ENCODE measurements at regions not wholly inside any gene's neighbourhood (a gene's known extent, or its start where the extent isn't known, plus 50 kb on each side); places are given as distances from the start of the nearest gene placed in this dataset.
A peak's percentile ranks its signal among the peaks of the same experiment; 100 is the strongest.

DNA sequence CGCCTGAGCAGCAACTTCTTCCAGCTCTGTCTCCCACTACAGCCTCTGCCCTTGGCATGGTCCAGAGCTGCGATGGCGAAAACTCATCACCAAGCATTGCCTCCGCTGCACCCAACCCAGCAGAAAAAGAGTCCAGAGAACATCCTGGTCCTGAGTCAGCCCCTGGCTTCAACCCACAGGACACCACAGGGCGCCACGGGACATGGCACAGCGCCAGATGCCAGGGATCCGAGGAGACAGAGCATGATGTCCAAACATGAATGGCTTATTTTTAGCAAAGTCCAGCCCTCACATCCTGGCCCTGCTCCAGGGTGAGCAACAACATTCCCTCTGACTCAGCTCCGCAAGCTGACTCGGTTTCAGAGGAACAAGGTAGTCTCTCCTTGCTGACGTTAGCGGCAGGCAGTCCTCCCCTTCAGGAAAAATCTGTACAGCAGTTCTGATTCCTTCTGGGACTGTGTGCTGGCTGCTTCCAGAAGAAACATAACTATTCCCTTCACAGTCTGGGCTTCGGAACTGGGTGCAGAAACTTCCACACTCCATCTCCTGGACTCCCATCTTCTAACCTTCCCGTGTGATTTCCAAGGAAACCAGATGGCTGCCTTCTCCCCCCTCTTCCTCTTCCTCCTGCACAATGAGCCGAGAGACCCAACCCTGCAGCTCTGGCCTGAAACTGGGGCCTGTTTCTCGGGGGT lies 131.3 kb downstream of the TOMM20 start (continued):
- TF ChIP-seq ZBTB17 (tag by site-specific recombination; IDR thresholded peaks at IDR 0.05) (peak; percentile 97), ZNF366 (tag by site-specific recombination; conservative IDR thresholded peaks at IDR 0.05) (peak; percentile 85; the same call in 1 of the 2 replicates), SP7 (tag by site-specific recombination; IDR thresholded peaks at IDR 0.05) (peak; percentile 93), ZFHX2 (tag by site-specific recombination; conservative IDR thresholded peaks at IDR 0.05) (peak; percentile 80), ZNF548 (tag by site-specific recombination; IDR thresholded peaks at IDR 0.05) (no peak), ZNF112 (tag by site-specific recombination; IDR thresholded peaks at IDR 0.05) (no peak), MEIS1 (CRISPR knock-in tag; IDR thresholded peaks at IDR 0.05; ENCODE audit: borderline replicate concordance) (no peak), ZNF19 (tag by site-specific recombination; IDR thresholded peaks at IDR 0.05; ENCODE audit: low read depth) (no peak), TRIM28 (IDR thresholded peaks at IDR 0.05; ENCODE audit: borderline replicate concordance, low read length) (0 out of 2 replicates have a peak, but pooled peaks have one; percentile 12), BCL11B (tag by site-specific recombination; IDR thresholded peaks at IDR 0.05; ENCODE audit: low read depth) (no peak), ZNF747 (tag by site-specific recombination; IDR thresholded peaks at IDR 0.05) (no peak), ZNF16 (tag by site-specific recombination; IDR thresholded peaks at IDR 0.05; ENCODE audit: low read depth) (no peak), KLF9 (tag by site-specific recombination; IDR thresholded peaks at IDR 0.05; ENCODE audit: low read depth) (no peak), ZNF843 (tag by site-specific recombination; IDR thresholded peaks at IDR 0.05) (peak; percentile 84), ZNF670 (tag by site-specific recombination; IDR thresholded peaks at IDR 0.05; ENCODE audit: low read depth) (no peak), ZIC2 (tag by site-specific recombination; IDR thresholded peaks at IDR 0.05) (peak; percentile 89), ZNF423 (tag by site-specific recombination; IDR thresholded peaks at IDR 0.05) (0 out of 2 replicates have a peak, but pooled peaks have one; percentile 48), ZSCAN23 (tag by site-specific recombination; IDR thresholded peaks at IDR 0.05) (no peak), ZNF777 (tag by site-specific recombination; IDR thresholded peaks at IDR 0.05; ENCODE audit: borderline replicate concordance) (no peak), ZNF324 (tag by site-specific recombination; IDR thresholded peaks at IDR 0.05) (no peak; the same call in 1 of the 2 replicates), ZNF560 (tag by site-specific recombination; IDR thresholded peaks at IDR 0.05; ENCODE audit: borderline replicate concordance) (no peak), ZNF2 (tag by site-specific recombination; IDR thresholded peaks at IDR 0.05) (peak; percentile 93), ZNF426 (tag by site-specific recombination; IDR thresholded peaks at IDR 0.05) (no peak), ZNF830 (tag by site-specific recombination; IDR thresholded peaks at IDR 0.05; ENCODE audit: low read depth) (no peak), SALL2 (tag by site-specific recombination; IDR thresholded peaks at IDR 0.05; ENCODE audit: borderline replicate concordance) (no peak), ZNF391 (tag by site-specific recombination; IDR thresholded peaks at IDR 0.05; ENCODE audit: borderline replicate concordance, low read depth) (no peak; the same call in 1 of the 2 replicates), ZXDB (tag by site-specific recombination; IDR thresholded peaks at IDR 0.05) (peak; percentile 85), BCL11A (tag by site-specific recombination; IDR thresholded peaks at IDR 0.05; ENCODE audit: low read depth) (no peak), OVOL3 (tag by site-specific recombination; IDR thresholded peaks at IDR 0.05) (no peak), REPIN1 (tag by site-specific recombination; IDR thresholded peaks at IDR 0.05; ENCODE audit: low read depth) (no peak; the same call in 1 of the 2 replicates), ZNF785 (tag by site-specific recombination; IDR thresholded peaks at IDR 0.05) (no peak), HOXC10 (CRISPR knock-in tag; IDR thresholded peaks at IDR 0.05) (no peak), ZNF140 (tag by site-specific recombination; IDR thresholded peaks at IDR 0.05) (no peak), ZNF239 (tag by site-specific recombination; IDR thresholded peaks at IDR 0.05) (no peak), OSR2 (tag by site-specific recombination; IDR thresholded peaks at IDR 0.05) (no peak)
- TF ChIP-seq, protein P1, sequence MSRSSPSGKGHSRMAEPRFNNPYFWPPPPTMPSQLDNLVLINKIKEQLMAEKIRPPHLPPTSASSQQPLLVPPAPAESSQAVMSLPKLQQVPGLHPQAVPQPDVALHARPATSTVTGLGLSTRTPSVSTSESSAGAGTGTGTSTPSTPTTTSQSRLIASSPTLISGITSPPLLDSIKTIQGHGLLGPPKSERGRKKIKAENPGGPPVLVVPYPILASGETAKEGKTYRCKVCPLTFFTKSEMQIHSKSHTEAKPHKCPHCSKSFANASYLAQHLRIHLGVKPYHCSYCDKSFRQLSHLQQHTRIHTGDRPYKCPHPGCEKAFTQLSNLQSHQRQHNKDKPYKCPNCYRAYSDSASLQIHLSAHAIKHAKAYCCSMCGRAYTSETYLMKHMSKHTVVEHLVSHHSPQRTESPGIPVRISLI (tag by site-specific recombination; IDR thresholded peaks at IDR 0.05) = no peak
- TF ChIP-seq, protein P2, sequence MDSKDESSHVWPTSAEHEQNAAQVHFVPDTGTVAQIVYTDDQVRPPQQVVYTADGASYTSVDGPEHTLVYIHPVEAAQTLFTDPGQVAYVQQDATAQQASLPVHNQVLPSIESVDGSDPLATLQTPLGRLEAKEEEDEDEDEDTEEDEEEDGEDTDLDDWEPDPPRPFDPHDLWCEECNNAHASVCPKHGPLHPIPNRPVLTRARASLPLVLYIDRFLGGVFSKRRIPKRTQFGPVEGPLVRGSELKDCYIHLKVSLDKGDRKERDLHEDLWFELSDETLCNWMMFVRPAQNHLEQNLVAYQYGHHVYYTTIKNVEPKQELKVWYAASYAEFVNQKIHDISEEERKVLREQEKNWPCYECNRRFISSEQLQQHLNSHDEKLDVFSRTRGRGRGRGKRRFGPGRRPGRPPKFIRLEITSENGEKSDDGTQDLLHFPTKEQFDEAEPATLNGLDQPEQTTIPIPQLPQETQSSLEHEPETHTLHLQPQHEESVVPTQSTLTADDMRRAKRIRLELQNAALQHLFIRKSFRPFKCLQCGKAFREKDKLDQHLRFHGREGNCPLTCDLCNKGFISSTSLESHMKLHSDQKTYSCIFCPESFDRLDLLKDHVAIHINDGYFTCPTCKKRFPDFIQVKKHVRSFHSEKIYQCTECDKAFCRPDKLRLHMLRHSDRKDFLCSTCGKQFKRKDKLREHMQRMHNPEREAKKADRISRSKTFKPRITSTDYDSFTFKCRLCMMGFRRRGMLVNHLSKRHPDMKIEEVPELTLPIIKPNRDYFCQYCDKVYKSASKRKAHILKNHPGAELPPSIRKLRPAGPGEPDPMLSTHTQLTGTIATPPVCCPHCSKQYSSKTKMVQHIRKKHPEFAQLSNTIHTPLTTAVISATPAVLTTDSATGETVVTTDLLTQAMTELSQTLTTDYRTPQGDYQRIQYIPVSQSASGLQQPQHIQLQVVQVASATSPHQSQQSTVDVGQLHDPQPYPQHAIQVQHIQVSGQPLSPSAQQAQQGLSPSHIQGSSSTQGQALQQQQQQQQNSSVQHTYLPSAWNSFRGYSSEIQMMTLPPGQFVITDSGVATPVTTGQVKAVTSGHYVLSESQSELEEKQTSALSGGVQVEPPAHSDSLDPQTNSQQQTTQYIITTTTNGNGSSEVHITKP (tag by site-specific recombination; IDR thresholded peaks at IDR 0.05) = peak; percentile 87
- TF ChIP-seq, protein P3, sequence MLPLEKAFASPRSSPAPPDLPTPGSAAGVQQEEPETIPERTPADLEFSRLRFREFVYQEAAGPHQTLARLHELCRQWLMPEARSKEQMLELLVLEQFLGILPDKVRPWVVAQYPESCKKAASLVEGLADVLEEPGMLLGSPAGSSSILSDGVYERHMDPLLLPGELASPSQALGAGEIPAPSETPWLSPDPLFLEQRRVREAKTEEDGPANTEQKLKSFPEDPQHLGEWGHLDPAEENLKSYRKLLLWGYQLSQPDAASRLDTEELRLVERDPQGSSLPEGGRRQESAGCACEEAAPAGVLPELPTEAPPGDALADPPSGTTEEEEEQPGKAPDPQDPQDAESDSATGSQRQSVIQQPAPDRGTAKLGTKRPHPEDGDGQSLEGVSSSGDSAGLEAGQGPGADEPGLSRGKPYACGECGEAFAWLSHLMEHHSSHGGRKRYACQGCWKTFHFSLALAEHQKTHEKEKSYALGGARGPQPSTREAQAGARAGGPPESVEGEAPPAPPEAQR (tag by site-specific recombination; IDR thresholded peaks at IDR 0.05) = no peak

Measured in HEK293 (cell line).